ENCODE measurements at regions not wholly inside any gene's neighbourhood (a gene's known extent, or its start where the extent isn't known, plus 50 kb on each side); places are given as distances from the start of the nearest gene placed in this dataset.

DNA sequence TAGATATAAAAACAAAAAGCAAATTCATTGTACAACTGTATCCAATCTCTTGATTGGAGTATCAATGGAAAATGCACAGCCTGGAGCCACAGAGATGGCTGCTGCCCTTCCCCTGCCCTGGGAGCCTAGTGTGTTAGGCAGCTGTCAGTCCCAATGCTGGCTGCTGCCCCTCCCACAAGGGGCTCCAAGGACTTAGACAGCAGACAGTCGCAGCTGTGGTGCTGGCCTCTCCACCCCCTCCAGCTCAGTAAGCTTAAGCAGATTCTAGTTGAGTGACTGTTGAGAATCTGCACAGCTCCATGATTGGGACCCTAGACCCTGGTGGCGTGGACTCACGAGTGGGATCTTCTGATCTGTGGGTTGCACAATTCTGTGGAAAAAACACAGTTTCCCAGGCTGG is 1511.2 kb downstream of the FAM181B start:
- no peak overlapping the region for H4K8ac ChIP-seq (replicated peaks; ENCODE audit: insufficient read length, low read depth, low read length)
- H2BK20ac ChIP-seq (ENCODE audit: low read depth, low read length, poor library complexity, severe bottlenecking), result no peak overlapping the region
- no peak overlapping the region for H3K27ac Mint-ChIP-seq
- no peaks in the 10 kb centered on the region for H4K20me1 ChIP-seq (ENCODE audit: control insufficient read depth, insufficient read depth, insufficient read length)
- no peak overlapping the region for H3K14ac ChIP-seq (ENCODE audit: insufficient read depth, low read length)
- no peak overlapping the region for H2AK5ac ChIP-seq (ENCODE audit: insufficient read length, low read length)
- H2BK120ac ChIP-seq (ENCODE audit: low read depth, low read length, poor library complexity, severe bottlenecking), result no peak overlapping the region
- H3K4me3 Mint-ChIP-seq, result no peak overlapping the region
- H3K27me3 ChIP-seq (ENCODE audit: insufficient read depth, low read length), result no peaks in the 10 kb centered on the region
- H3K27ac ChIP-seq (ENCODE audit: insufficient read length, low read depth, low read length), result no peak overlapping the region
- H3K23me2 ChIP-seq (ENCODE audit: insufficient read length, low read depth, low read length, poor library complexity, severe bottlenecking), result no peaks in the 10 kb centered on the region
- peak; percentile 28 for DNase-seq
- H3K9ac ChIP-seq (ENCODE audit: extremely low read depth, insufficient read length, low read length), result no peak overlapping the region
- WGBS (ENCODE audit: extremely low coverage, insufficient read length, low lambda C conversion rate), result no CpG with 5 or more reads among the region's 3 CpGs
- no peaks in the 10 kb centered on the region for H3K79me1 ChIP-seq (ENCODE audit: insufficient read depth, low read depth, low read length, poor library complexity, severe bottlenecking)
- H3K4me2 ChIP-seq (ENCODE audit: insufficient read depth, insufficient read length, low read length), result no peak overlapping the region
- H4K91ac ChIP-seq (ENCODE audit: insufficient read length, low read depth, low read length), result no peak overlapping the region
- H3K56ac ChIP-seq (ENCODE audit: insufficient read length, low read depth, low read length), result no peak overlapping the region
- TF ChIP-seq, protein P1, sequence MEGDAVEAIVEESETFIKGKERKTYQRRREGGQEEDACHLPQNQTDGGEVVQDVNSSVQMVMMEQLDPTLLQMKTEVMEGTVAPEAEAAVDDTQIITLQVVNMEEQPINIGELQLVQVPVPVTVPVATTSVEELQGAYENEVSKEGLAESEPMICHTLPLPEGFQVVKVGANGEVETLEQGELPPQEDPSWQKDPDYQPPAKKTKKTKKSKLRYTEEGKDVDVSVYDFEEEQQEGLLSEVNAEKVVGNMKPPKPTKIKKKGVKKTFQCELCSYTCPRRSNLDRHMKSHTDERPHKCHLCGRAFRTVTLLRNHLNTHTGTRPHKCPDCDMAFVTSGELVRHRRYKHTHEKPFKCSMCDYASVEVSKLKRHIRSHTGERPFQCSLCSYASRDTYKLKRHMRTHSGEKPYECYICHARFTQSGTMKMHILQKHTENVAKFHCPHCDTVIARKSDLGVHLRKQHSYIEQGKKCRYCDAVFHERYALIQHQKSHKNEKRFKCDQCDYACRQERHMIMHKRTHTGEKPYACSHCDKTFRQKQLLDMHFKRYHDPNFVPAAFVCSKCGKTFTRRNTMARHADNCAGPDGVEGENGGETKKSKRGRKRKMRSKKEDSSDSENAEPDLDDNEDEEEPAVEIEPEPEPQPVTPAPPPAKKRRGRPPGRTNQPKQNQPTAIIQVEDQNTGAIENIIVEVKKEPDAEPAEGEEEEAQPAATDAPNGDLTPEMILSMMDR (conservative IDR thresholded peaks at IDR 0.05), result no peak
- H4K5ac ChIP-seq (ENCODE audit: insufficient read length, low read depth, low read length), result no peak overlapping the region
- H2BK12ac ChIP-seq (ENCODE audit: insufficient read length, low read depth, low read length), result no peak overlapping the region
- no peak overlapping the region for H2AFZ ChIP-seq (ENCODE audit: low read length)
- no peak overlapping the region for H3T11ph ChIP-seq (ENCODE audit: low read length)
- no peaks in the 10 kb centered on the region for H3K4me1 Mint-ChIP-seq
- H2BK15ac ChIP-seq (ENCODE audit: low read depth, low read length), result no peak overlapping the region
- H3K79me2 ChIP-seq (ENCODE audit: insufficient read depth, low read length), result no peaks in the 10 kb centered on the region
- no peaks in the 10 kb centered on the region for H3K9me3 Mint-ChIP-seq
- H2BK5ac ChIP-seq (ENCODE audit: insufficient read length, low read length), result no peak overlapping the region
- H3K27me3 Mint-ChIP-seq (ENCODE audit: low read depth), result no peaks in the 10 kb centered on the region
- no peaks in the 10 kb centered on the region for H3K9me3 ChIP-seq (ENCODE audit: control insufficient read depth, low read depth, low read length)
- H3K4ac ChIP-seq (ENCODE audit: low read depth, low read length), result no peak overlapping the region
- no peak overlapping the region for H3K23ac ChIP-seq (ENCODE audit: insufficient read length, low read depth, low read length)
- no peak overlapping the region for H3K18ac ChIP-seq (ENCODE audit: insufficient read length, low read depth, low read length)
- no peaks in the 10 kb centered on the region for H3K4me1 ChIP-seq (ENCODE audit: insufficient read depth, low read length)
- no peaks in the 10 kb centered on the region for H3K36me3 Mint-ChIP-seq (ENCODE audit: insufficient read depth in 1 of 3, low read depth in 3 of 3)

Measured in H9 (cell line).